ENCODE measurements at regions not wholly inside any gene's neighbourhood (a gene's known extent, or its start where the extent isn't known, plus 50 kb on each side); places are given as distances from the start of the nearest gene placed in this dataset.

DNA sequence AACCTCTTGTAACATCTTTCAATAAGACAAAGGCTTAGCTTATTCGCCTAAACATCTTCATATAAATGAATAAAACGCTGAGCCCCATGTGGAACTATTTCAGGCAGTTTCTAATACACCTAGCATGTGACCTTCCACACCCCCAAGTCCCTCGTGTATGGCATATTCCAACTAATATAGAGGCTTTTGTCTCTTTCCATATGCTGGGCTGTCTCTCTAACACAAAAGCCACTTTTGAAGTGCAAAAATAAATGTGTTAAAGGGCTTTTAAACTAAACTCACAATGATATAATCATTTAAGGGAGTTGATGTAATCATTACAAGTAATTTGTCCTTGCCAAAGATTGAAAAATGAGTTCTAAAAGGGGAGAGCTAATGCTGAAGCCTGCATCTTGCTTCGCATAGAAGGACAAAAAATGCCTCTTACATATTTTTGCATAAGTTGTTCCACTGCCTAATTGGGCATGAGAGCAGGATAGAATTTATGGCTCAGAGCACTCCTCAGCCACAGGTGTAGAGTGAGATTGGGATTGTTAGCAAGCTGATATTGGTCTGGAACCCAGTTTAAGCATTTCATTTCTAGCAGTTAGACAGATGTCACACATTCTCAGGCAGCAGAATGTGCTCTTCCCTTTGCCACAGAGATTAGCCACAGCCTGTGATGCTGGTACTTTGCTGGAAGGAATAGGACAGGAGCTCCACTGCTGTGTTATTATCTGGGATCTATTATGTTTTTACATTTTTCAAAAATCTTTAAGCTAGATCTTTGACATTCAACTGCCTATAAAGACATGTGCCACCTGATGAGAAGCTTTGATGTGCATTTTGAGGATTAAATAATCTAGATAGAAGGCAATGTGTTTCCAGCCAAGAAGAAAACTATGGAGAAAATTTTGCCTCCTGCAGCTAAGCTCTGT lies 1044.4 kb downstream of the ADGRL2 start:
- no peak for FAIRE-seq

DNA sequence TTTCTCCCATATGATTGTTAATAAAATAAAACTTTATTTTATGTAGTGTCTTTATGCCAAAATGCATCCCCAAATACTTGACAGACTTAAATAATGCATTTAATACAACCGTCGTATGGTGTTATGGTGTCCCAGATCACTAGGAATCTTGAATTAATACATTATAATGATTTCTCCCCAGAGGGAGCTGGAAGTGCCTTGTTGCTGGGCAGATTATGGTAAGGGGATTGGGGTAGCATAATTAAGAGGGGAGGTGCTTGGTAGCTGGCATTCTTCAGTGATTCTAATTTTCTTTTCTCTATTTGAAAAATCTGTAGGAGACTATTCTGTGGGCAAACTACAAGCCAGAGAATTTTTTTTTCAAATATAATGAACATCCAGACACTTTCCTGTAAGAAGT lies 1043.7 kb downstream of the ADGRL2 start:
- no peak for FAIRE-seq

DNA sequence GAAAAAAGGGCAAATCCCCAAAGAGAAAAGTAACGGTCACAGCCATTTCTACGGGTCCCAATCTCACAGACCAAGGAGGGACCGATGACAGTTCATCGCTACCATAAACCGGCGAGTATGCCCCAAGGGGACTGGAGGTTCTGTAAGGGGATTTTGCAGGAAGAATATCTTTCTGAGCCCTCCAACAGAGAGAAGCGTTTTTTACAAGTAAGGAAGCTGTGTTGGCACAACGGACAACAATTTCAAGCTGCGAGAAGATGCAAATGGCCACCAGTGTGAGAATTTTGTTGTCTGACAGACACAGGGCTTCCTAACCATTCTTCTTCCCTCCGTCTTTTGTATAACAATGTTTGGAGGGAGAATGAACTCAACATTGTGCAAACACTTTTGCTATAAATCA lies 1043.1 kb downstream of the ADGRL2 start:
- FAIRE-seq = no peak

DNA sequence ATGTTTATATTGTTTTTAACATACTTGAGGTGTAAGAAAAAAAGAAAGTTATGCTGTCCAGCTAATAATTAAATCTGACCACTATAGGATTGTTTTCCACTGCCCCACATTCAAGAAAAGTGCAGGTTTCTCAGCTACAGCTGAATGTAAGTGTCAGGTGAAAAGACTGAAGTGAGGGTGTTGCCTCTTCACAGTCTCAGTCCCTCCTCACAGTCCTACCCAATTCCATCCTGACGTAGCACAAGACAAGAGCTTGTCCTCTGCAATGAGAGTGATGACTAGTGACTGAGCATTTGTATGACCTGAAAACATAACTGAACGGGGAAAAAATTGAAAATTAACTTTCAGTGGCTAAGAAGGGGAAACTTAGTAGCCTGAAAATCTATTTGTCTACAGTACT lies 1039.5 kb downstream of the ADGRL2 start:
- FAIRE-seq = no peak

- FAIRE-seq = no peak
Measured at GRCh38 chr1:82837766-82838465, 1037.2 kb downstream of the ADGRL2 start.

- no peak for FAIRE-seq
Measured at GRCh38 chr1:82836973-82837680, 1036.4 kb downstream of the ADGRL2 start.

- FAIRE-seq = no peak
Measured at GRCh38 chr1:82836213-82836972, 1035.7 kb downstream of the ADGRL2 start.

DNA sequence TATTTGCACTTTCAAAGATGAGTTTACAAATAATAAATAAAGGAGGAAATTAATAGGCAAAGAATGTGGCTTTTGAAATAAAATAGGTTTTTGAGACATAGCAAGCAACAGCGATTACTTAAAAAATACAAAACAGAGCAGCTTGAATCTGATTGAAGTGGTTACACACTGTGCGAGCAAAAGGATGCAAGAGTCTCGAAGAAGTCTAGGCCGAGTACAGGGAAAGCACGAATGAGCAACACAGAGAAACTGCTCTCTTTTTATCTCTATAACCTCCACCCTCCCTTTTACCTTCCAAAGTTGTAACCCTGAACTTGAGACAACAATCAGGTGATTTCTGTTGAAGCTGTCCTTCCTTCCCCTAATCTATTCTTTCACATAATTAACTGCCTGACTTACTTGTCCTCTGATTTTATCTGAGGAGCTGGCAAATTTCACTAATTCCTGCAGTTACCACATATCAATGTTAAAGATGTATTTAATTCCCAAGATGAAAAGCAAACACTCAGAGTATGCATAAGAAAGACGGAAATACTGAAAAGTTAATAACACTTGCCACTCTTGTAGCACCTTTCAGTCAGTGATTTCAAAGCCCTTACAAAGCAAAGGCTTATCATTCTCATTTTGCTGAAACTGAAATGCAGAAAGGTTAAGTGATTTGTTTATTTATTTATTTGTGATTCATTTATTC lies 1030.1 kb downstream of the ADGRL2 start:
- FAIRE-seq = no peak

DNA sequence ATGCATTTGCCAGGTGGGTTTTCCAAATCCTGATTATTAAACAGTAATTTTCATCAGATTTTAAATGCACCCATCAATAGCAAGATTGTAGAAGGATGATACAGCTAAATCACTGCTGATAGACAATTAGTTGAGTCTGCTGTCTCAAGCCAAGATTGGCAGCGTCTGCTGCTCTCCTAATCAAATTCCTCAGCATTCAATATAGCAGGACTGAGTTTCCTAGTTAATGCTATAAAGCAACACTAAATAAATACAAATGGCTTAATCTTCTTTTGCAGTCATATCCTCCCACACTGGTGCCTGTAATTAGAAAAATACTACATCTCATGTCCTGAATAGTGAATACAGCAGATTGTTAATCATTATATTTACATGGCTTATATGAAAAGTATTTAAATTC lies 1028.8 kb downstream of the ADGRL2 start:
- no peak for FAIRE-seq

- no peak for FAIRE-seq
Measured at GRCh38 chr1:82823876-82824275, 1023.1 kb downstream of the ADGRL2 start.

- FAIRE-seq = no peak
Measured at GRCh38 chr1:82820816-82821215, 1020.1 kb downstream of the ADGRL2 start.

- FAIRE-seq = no peak
Measured at GRCh38 chr1:82819234-82819633, 1018.5 kb downstream of the ADGRL2 start.

DNA sequence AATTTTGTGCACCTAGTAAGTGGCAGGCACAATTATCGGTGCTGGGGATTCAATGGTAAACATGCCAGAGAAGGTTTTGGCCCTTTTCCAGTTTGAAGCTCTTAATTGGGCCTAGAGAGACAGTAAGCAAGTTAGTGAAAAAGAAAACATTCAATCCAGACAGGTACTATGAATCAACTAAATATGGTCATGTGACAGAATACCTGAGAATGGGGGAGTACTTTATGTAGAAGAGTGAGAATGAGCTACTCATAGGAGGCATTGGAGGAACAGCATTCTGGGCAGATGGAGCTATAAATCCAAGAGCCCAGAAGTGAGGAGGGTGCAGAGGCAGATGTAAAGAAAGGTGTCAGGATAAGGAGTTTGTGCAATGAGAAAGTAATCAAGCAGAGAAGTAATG lies 1017.9 kb downstream of the ADGRL2 start:
- no peak for FAIRE-seq

- no peak for FAIRE-seq
Measured at GRCh38 chr1:82813386-82813785, 1012.7 kb downstream of the ADGRL2 start.

- FAIRE-seq = no peak
Measured at GRCh38 chr1:82810601-82811000, 1009.9 kb downstream of the ADGRL2 start.

DNA sequence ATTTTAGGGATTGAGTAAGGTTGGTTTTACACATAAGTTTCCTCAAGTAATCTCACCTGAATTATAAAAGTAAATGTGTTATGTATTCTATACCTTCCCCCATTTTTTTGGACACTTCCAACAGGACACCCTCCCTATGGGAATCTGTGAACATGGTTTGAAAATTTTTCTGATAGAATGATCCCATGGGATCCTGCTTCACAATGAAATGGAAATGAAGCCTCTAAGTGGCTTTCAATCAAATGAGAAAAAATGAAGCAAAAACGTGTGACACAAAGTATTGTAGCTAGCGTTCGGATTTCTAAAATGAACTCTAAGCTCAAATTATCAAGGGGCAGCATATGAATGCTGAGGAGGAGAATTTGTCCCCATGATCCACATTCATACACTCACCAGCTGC lies 1006.8 kb downstream of the ADGRL2 start:
- no peak for FAIRE-seq

DNA sequence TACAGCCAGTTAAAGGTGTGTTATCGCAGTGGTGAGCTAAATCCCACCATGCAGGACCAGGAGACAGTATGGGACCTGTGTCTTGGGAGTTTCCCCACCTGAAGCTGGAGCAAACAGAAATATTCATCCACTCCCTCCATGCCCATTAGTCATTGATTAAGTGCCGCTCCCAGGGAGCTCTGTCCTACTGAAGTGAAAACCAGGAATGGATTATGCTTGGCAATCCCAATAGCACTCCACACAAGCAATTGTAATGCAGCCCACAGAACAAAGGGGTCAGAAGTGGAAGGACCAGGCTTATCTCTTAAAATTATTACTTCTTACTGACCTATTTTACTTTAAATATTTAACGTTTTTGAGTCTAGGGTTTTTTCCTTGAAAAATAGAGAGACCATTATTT lies 1005.4 kb downstream of the ADGRL2 start:
- FAIRE-seq = no peak

- no peak for FAIRE-seq
Measured at GRCh38 chr1:82801176-82801575, 1000.4 kb downstream of the ADGRL2 start.

- no peak for FAIRE-seq
Measured at GRCh38 chr1:82800721-82801120, 1000.0 kb downstream of the ADGRL2 start.

GRCh38 chr1:82799261-82799660 lies 998.5 kb downstream of the ADGRL2 start:
- FAIRE-seq = no peak

- FAIRE-seq = no peak
Measured at GRCh38 chr1:82795508-82796149, 994.9 kb downstream of the ADGRL2 start.

GRCh38 chr1:82792151-82792550 lies 991.4 kb downstream of the ADGRL2 start:
- no peak for FAIRE-seq
